ENCODE measurements at regions not wholly inside any gene's neighbourhood (a gene's known extent, or its start where the extent isn't known, plus 50 kb on each side); places are given as distances from the start of the nearest gene placed in this dataset.

- no peak for TF ChIP-seq CTCF (IDR thresholded peaks at IDR 0.05)
- TF ChIP-seq EP300 (IDR thresholded peaks at IDR 0.05), result no peak
- no peak for TF ChIP-seq POLR2A (IDR thresholded peaks at IDR 0.05)
These were observed 73.4 kb upstream of the NR4A3 start for GRCh38 chr9:99748266-99748665.

All from upper lobe of left lung (tissue), 4 donors.